K562 (cell line): ENCODE measurements at regions not wholly inside any gene's neighbourhood (a gene's known extent, or its start where the extent isn't known, plus 50 kb on each side); places are given as distances from the start of the nearest gene placed in this dataset.

Source experiments
- ATAC-seq: fragments of 200-7000 bp; cut with Tn5 transposase; 3 replicates; pipeline ENCODE4 v1.9.1; 2020; ENCODE audit warnings: moderate library complexity
- BruUV-seq: library from RNA; stranded (reverse); fragments of 400-500 nt; replicated peaks from 2 replicates; lab custom pipeline; 2021; lab: Mats Ljungman, UMichigan
- CTCF ChIA-PET: fragments of 300-600 bp; formaldehyde crosslinking; extraction: SDS; loops from one replicate; lab custom pipeline; 2021; ENCODE audit warnings: low intra/inter-chr PET ratio; lab: Yijun Ruan, JAX
- POLR2A ChIA-PET: fragments of 300-600, 350-650 bp; sonication (Branson Sonifier 250); formaldehyde crosslinking; extraction: SDS; loops from one replicate; lab custom pipeline; 2021; ENCODE audit warnings: antibody characterized with exemption, inconsistent platforms; lab: Yijun Ruan, JAX
- DNase-seq, 4 experiments: peaks; one replicate each; pipeline versions ENCODE4 v3.0.0 to v3.0.0-alpha.2; 2011 to 2018; ENCODE audit warnings: low spot score in 3 of 4, mixed read lengths in 3 of 4; ENCODE audit errors: extremely low read depth in 1 of 4
- FAIRE-seq: peaks from 2 replicates; lab custom pipeline; 2011; peaks lifted over from hg19 to GRCh38; lab: Jason Lieb, UNC
- H2AFZ ChIP-seq: 2 replicates; pipeline ENCODE4 v1.6.0; 2011; ENCODE audit warnings: low read depth, low read length, control low read depth, inconsistent platforms
- H3K27ac ChIP-seq: fragments of 200-600 bp; 3 replicates; pipeline ENCODE4 v1.8.0; 2011; ENCODE audit warnings: low read depth, mild to moderate bottlenecking, control low read depth, inconsistent platforms, low read length, moderate library complexity, mixed read lengths; ENCODE audit errors: extremely low read depth
- H3K27me3 ChIP-seq, 2 experiments: fragments of 300-600 bp in 1 of 2; 2 replicates in 1 of 2; 3 replicates in 1 of 2; pipeline versions ENCODE4 v1.6.0 to v1.8.0; 2011; ENCODE audit warnings: inconsistent platforms in 2 of 2, low read length in 2 of 2, mild to moderate bottlenecking in 1 of 2, mixed read lengths in 1 of 2, moderate library complexity in 1 of 2; ENCODE audit not compliant: control insufficient read depth in 2 of 2, insufficient read depth in 2 of 2
- H3K36me3 ChIP-seq: fragments of 300-600 bp; 3 replicates; pipeline ENCODE4 v1.8.0; 2011; ENCODE audit warnings: mild to moderate bottlenecking, low read length, inconsistent platforms; ENCODE audit not compliant: control insufficient read depth, insufficient read depth
- H3K4me1 ChIP-seq, 2 experiments: fragments of 200-600 bp in 1 of 2; replicated peaks in 1 of 2; 2 replicates in 1 of 2; 3 replicates in 1 of 2; pipeline versions ENCODE4 v1.5.1 to v1.8.0; 2011; ENCODE audit warnings: inconsistent platforms in 2 of 2, low read length in 2 of 2, mild to moderate bottlenecking in 1 of 2, mixed read lengths in 1 of 2, moderate library complexity in 1 of 2; ENCODE audit not compliant: control insufficient read depth in 2 of 2, insufficient read depth in 2 of 2
- H3K4me2 ChIP-seq: 2 replicates; pipeline ENCODE4 v1.6.1; 2011; ENCODE audit warnings: low read length, control low read depth, inconsistent platforms, mixed read lengths; ENCODE audit not compliant: insufficient read depth
- H3K4me3 ChIP-seq: fragments of 200-600 bp; sonication (generic), shearing (Covaris generic); 2 replicates; pipeline ENCODE4 v1.5.1; 2016; ENCODE audit warnings: control low read depth, inconsistent platforms
- H3K79me2 ChIP-seq: fragments of 200-600 bp; 3 replicates; pipeline ENCODE4 v1.8.0; 2011; ENCODE audit warnings: low read length, inconsistent platforms; ENCODE audit not compliant: control insufficient read depth, insufficient read depth
- H3K9ac ChIP-seq, 2 experiments: 2 replicates each; pipeline versions ENCODE4 v1.6.0 to v1.6.1; 2011; ENCODE audit warnings: low read depth in 2 of 2, low read length in 2 of 2, control low read depth in 1 of 2, inconsistent platforms in 1 of 2, mild to moderate bottlenecking in 1 of 2, mixed read lengths in 1 of 2; ENCODE audit not compliant: insufficient read depth in 1 of 2
- H3K9me1 ChIP-seq: one replicate; pipeline ENCODE4 v1.6.0; 2011; ENCODE audit warnings: inconsistent platforms, mild to moderate bottlenecking, low read length, moderate library complexity; ENCODE audit not compliant: control insufficient read depth, insufficient read depth
- H3K9me3 ChIP-seq: replicated peaks from 2 replicates; pipeline ENCODE4 v1.5.1; 2011; ENCODE audit warnings: low read depth, low read length, inconsistent platforms; ENCODE audit not compliant: control insufficient read depth, insufficient read depth
- H4K20me1 ChIP-seq: replicated peaks from 2 replicates; pipeline ENCODE4 v1.6.1; 2011; ENCODE audit warnings: low read length, inconsistent platforms, mixed read lengths; ENCODE audit not compliant: control insufficient read depth, insufficient read depth
- BRF1 ChIP-seq: IDR thresholded peaks from 3 replicates; pipeline ENCODE4 v1.6.1; 2011; ENCODE audit warnings: borderline replicate concordance, mild to moderate bottlenecking; ENCODE audit not compliant: insufficient read length; ENCODE audit errors: extremely low read depth
- EP400 ChIP-seq: fragments of 450-650 bp; IDR thresholded peaks from 2 replicates; pipeline ENCODE4 v1.6.1; 2017; ENCODE audit warnings: antibody characterized with exemption, mild to moderate bottlenecking, moderate library complexity
- MECOM ChIP-seq: fragments of 250-450 bp; sonication (Bioruptor Pico); IDR thresholded peaks from 2 replicates; pipeline ENCODE4 v1.8.0; 2022; ENCODE audit warnings: inconsistent platforms
- MYC ChIP-seq, 2 experiments: fragments of 250-450 bp in 1 of 2; sonication (Bioruptor Pico) in 1 of 2; IDR thresholded peaks; 2 replicates each; pipeline versions ENCODE4 v1.5.1 to v1.6.1; 2012 to 2021; ENCODE audit warnings: low read depth in 2 of 2, borderline replicate concordance in 1 of 2, improper control_type of control experiment in 1 of 2, low read length in 1 of 2, mild to moderate bottlenecking in 1 of 2, moderate library complexity in 1 of 2
- WGBS: fragments of 100-300 bp; shearing (Covaris generic); methylation state at CpG from one replicate; pipeline ENCODE4 v1.1.6; 2016; ENCODE audit warnings: low coverage, mixed read lengths; ENCODE audit not compliant: insufficient coverage; ENCODE audit errors: missing lambda C conversion rate; 5-methylcytosine and 5-hydroxymethylcytosine counted together
- in situ Hi-C: fragments of 300-500 bp; cut with MboI; formaldehyde crosslinking; loops from 4 replicates; pipeline ENCODE4 v1.15.0; 2018; ENCODE audit warnings: inconsistent platforms, mixed read lengths
- intact Hi-C: fragments of 100-400 bp; cut with micrococcal nuclease; formaldehyde crosslinking; loops from 2 replicates; pipeline ENCODE4 v1.14.2; 2022
- TF ChIP-seq, protein P1 (sequence below): fragments of 450-650 bp; IDR thresholded peaks from 2 replicates; pipeline ENCODE4 v1.6.1; 2016; ENCODE audit warnings: mild to moderate bottlenecking, moderate library complexity
- TF ChIP-seq, protein P2 (sequence below), 2 experiments: fragments of 150-350 bp in 1 of 2; IDR thresholded peaks; 2 replicates each; pipeline ENCODE4 v1.6.1; 2012 to 2016; ENCODE audit warnings: low read depth in 2 of 2, low read length in 2 of 2, mild to moderate bottlenecking in 1 of 2, moderate library complexity in 1 of 2

DNA sequence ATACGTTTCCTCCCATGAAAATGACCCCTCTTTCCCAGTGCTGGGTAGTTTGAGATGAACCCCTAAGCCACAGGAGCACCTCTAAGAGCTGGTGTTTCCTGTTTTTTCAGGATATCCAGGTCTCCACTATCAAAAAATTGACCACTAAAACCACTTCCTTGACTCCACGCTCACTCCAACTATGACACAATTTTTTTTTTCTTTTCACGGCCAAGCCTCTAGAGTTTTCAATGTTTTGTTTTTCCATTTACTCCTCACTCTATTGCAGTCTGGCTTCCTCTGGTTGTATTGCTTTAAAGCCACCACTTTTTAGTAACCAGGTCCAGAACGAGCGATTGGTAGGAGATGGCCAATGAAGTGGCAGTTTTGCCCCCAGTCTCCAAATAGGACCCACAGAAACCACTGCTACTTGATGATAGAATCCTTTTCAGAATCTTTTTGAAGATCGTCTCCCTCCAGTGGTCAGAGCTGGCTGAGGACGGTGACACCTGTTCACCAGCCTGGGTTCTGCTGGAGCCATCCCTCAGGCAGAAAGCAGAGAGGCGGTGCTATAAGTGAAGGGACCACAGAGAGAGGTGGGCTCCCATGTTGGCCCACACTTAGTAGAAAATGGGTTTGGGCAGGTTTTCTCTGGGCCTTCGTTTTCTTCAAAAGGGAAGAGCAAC is 454.4 kb downstream of the VRK1 start:
- no peak overlapping the region for H3K27ac ChIP-seq
- ChIA-PET POLR2A (interaction anchor here (0.6 kb wide), 1 partner anchor 383 kb away, joined by 3 read pairs; no protein-coding TSS in a partner anchor), CTCF (no interaction called here)
- FAIRE-seq (no peak), ATAC-seq (no peak), DNase-seq (no peak)
- no peak overlapping the region for H3K4me2 ChIP-seq
- intact Hi-C loops: no loop called here
- H3K9me1 ChIP-seq: no peaks in the 10 kb centered on the region
- no peaks in the 10 kb centered on the region for H3K27me3 ChIP-seq
- H3K4me3 ChIP-seq: no peak overlapping the region
- in situ Hi-C loops: no loop called here
- no peaks in the 10 kb centered on the region for H4K20me1 ChIP-seq
- H3K9me3 ChIP-seq: no peaks in the 10 kb centered on the region
- WGBS: 0% methylated on average over 9 of the region's 9 CpGs
- no peak overlapping the region for H2AFZ ChIP-seq
- no peaks in the 10 kb centered on the region for H3K4me1 ChIP-seq
- no peaks in the 10 kb centered on the region for H3K36me3 ChIP-seq
- no peaks in the 10 kb centered on the region for H3K79me2 ChIP-seq
- H3K9ac ChIP-seq: no peak overlapping the region
- BruUV-seq: no TSS peak
- TF ChIP-seq MYC (IDR thresholded peaks at IDR 0.05; ENCODE audit: low read depth, low read length) (no peak), MYC (CRISPR knock-in tag; IDR thresholded peaks at IDR 0.05; ENCODE audit: borderline replicate concordance, low read depth) (no peak), BRF1 (no peak), MECOM (CRISPR knock-in tag) (no peak), EP400 (no peak)
- TF ChIP-seq, protein P1, sequence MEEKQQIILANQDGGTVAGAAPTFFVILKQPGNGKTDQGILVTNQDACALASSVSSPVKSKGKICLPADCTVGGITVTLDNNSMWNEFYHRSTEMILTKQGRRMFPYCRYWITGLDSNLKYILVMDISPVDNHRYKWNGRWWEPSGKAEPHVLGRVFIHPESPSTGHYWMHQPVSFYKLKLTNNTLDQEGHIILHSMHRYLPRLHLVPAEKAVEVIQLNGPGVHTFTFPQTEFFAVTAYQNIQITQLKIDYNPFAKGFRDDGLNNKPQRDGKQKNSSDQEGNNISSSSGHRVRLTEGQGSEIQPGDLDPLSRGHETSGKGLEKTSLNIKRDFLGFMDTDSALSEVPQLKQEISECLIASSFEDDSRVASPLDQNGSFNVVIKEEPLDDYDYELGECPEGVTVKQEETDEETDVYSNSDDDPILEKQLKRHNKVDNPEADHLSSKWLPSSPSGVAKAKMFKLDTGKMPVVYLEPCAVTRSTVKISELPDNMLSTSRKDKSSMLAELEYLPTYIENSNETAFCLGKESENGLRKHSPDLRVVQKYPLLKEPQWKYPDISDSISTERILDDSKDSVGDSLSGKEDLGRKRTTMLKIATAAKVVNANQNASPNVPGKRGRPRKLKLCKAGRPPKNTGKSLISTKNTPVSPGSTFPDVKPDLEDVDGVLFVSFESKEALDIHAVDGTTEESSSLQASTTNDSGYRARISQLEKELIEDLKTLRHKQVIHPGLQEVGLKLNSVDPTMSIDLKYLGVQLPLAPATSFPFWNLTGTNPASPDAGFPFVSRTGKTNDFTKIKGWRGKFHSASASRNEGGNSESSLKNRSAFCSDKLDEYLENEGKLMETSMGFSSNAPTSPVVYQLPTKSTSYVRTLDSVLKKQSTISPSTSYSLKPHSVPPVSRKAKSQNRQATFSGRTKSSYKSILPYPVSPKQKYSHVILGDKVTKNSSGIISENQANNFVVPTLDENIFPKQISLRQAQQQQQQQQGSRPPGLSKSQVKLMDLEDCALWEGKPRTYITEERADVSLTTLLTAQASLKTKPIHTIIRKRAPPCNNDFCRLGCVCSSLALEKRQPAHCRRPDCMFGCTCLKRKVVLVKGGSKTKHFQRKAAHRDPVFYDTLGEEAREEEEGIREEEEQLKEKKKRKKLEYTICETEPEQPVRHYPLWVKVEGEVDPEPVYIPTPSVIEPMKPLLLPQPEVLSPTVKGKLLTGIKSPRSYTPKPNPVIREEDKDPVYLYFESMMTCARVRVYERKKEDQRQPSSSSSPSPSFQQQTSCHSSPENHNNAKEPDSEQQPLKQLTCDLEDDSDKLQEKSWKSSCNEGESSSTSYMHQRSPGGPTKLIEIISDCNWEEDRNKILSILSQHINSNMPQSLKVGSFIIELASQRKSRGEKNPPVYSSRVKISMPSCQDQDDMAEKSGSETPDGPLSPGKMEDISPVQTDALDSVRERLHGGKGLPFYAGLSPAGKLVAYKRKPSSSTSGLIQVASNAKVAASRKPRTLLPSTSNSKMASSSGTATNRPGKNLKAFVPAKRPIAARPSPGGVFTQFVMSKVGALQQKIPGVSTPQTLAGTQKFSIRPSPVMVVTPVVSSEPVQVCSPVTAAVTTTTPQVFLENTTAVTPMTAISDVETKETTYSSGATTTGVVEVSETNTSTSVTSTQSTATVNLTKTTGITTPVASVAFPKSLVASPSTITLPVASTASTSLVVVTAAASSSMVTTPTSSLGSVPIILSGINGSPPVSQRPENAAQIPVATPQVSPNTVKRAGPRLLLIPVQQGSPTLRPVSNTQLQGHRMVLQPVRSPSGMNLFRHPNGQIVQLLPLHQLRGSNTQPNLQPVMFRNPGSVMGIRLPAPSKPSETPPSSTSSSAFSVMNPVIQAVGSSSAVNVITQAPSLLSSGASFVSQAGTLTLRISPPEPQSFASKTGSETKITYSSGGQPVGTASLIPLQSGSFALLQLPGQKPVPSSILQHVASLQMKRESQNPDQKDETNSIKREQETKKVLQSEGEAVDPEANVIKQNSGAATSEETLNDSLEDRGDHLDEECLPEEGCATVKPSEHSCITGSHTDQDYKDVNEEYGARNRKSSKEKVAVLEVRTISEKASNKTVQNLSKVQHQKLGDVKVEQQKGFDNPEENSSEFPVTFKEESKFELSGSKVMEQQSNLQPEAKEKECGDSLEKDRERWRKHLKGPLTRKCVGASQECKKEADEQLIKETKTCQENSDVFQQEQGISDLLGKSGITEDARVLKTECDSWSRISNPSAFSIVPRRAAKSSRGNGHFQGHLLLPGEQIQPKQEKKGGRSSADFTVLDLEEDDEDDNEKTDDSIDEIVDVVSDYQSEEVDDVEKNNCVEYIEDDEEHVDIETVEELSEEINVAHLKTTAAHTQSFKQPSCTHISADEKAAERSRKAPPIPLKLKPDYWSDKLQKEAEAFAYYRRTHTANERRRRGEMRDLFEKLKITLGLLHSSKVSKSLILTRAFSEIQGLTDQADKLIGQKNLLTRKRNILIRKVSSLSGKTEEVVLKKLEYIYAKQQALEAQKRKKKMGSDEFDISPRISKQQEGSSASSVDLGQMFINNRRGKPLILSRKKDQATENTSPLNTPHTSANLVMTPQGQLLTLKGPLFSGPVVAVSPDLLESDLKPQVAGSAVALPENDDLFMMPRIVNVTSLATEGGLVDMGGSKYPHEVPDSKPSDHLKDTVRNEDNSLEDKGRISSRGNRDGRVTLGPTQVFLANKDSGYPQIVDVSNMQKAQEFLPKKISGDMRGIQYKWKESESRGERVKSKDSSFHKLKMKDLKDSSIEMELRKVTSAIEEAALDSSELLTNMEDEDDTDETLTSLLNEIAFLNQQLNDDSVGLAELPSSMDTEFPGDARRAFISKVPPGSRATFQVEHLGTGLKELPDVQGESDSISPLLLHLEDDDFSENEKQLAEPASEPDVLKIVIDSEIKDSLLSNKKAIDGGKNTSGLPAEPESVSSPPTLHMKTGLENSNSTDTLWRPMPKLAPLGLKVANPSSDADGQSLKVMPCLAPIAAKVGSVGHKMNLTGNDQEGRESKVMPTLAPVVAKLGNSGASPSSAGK: no peak
- TF ChIP-seq, protein P2, sequence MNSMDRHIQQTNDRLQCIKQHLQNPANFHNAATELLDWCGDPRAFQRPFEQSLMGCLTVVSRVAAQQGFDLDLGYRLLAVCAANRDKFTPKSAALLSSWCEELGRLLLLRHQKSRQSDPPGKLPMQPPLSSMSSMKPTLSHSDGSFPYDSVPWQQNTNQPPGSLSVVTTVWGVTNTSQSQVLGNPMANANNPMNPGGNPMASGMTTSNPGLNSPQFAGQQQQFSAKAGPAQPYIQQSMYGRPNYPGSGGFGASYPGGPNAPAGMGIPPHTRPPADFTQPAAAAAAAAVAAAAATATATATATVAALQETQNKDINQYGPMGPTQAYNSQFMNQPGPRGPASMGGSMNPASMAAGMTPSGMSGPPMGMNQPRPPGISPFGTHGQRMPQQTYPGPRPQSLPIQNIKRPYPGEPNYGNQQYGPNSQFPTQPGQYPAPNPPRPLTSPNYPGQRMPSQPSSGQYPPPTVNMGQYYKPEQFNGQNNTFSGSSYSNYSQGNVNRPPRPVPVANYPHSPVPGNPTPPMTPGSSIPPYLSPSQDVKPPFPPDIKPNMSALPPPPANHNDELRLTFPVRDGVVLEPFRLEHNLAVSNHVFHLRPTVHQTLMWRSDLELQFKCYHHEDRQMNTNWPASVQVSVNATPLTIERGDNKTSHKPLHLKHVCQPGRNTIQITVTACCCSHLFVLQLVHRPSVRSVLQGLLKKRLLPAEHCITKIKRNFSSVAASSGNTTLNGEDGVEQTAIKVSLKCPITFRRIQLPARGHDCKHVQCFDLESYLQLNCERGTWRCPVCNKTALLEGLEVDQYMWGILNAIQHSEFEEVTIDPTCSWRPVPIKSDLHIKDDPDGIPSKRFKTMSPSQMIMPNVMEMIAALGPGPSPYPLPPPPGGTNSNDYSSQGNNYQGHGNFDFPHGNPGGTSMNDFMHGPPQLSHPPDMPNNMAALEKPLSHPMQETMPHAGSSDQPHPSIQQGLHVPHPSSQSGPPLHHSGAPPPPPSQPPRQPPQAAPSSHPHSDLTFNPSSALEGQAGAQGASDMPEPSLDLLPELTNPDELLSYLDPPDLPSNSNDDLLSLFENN (IDR thresholded peaks at IDR 0.05; ENCODE audit: low read depth in 2 of 2, low read length in 2 of 2): no peak
